ENCODE measurements at regions not wholly inside any gene's neighbourhood (a gene's known extent, or its start where the extent isn't known, plus 50 kb on each side); places are given as distances from the start of the nearest gene placed in this dataset.

GRCh38 chr20:10790013-10790412, 116.2 kb upstream of the JAG1 start:
- H3K27ac ChIP-seq, result no peak overlapping the region
- no peaks in the 10 kb centered on the region for H3K9me3 ChIP-seq
- intact Hi-C loops (cut with DNase I; ENCODE audit: low total_unique reads), result no loop called here
- no peak overlapping the region for H3K4me3 ChIP-seq
- H3K4me1 ChIP-seq, result no peaks in the 10 kb centered on the region
- no peak for DNase-seq
- H3K36me3 ChIP-seq, result no peaks in the 10 kb centered on the region
- no peaks in the 10 kb centered on the region for H3K27me3 ChIP-seq
- no peak for TF ChIP-seq POLR2A (IDR thresholded peaks at IDR 0.05)

DNA sequence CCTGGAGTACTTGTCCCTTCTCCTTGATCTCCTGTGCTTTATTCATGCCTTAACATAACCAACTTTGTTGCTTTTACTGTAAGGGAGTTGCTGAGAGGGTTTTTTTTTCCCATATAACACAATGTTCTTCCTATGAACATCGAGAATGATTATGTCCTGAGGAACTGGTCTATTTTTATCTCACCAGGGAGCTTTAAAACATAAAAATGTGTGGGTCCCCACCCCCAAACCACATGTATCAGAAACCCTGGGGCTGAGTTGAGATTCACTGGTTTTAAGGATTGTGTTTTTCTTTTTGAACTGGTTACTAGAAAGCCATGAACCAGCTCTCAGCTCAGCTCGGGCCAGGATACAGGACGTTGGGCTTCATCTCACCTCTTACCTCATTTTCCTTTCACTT, 118.5 kb upstream of the JAG1 start:
- no peaks in the 10 kb centered on the region for H3K9me3 ChIP-seq
- no peak for DNase-seq
- no peaks in the 10 kb centered on the region for H3K36me3 ChIP-seq
- no peak overlapping the region for H3K27ac ChIP-seq
- TF ChIP-seq POLR2A (IDR thresholded peaks at IDR 0.05) (no peak), CTCF (IDR thresholded peaks at IDR 0.05) (no peak)
- intact Hi-C loops (cut with DNase I; ENCODE audit: low total_unique reads), result no loop called here
- no peak overlapping the region for H3K4me3 ChIP-seq
- H3K27me3 ChIP-seq, result no peaks in the 10 kb centered on the region
- no peaks in the 10 kb centered on the region for H3K4me1 ChIP-seq

DNA sequence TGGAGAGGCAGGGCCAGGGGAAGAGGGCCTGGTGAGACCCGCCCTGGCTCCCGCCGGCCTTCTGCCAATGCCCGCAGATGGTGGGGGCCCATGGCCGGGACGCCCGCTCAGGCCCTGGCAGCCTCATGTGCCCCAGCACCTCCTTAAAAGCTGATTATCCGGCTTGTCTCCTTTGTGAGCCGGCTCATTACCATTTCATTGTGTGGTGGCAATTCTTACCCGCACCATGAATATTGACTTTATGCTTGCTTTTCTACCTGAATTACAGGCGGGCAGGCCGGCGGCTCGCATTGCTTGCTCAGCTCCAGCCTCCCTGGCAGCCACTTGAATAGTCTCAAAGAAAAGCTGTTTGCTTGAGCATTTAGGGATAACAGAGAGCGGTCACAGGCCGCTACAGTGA, 120.0 kb upstream of the JAG1 start:
- Histone ChIP-seq H3K27ac (no peak overlapping the region), H3K27me3 (no peaks in the 10 kb centered on the region), H3K9me3 (no peaks in the 10 kb centered on the region), H3K36me3 (no peaks in the 10 kb centered on the region), H3K4me1 (no peaks in the 10 kb centered on the region), H3K4me3 (no peak overlapping the region)
- no peak for DNase-seq
- TF ChIP-seq CTCF (IDR thresholded peaks at IDR 0.05) (no peak), POLR2A (IDR thresholded peaks at IDR 0.05) (no peak)
- intact Hi-C loops (cut with DNase I; ENCODE audit: low total_unique reads), result no loop called here

- no peaks in the 10 kb centered on the region for H3K27me3 ChIP-seq
Measured at GRCh38 chr20:10794765-10795164, 121.0 kb upstream of the JAG1 start.

DNA sequence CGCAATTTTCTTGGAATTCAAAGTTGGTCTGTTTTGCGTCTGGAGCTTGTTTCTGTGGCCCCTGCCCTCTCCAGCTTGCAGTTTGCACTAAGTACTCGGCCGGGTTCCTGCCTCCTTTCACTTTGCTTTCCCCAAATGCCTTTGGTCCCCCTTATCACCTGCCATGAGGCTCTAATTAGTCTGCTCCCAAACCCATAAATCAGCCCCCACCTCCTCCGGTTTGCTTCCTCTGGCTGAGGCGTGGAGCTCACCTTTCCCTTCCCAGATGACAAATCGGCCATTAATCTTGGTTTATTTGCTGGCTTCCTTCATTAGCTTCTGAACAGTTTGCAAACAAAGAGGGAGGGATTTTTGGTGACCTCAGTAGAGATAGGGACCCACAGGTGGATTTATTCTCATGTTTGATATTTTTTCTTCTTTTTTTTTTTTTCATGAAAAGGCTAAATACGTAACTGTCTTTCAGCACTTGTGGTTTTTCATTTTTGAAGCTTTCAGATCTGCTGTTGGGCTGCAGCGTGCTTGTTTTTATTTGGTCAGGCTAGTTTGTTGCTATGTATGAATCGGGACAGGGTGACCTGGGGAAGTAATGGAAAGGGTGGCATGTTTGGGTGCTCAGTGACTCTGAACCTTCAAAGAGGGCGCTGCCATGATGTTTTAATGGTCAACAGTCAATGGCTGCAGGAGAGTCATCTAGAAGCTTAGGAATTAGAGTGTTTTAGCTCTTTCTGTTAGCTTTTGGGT, 121.7 kb upstream of the JAG1 start:
- intact Hi-C loops (cut with DNase I; ENCODE audit: low total_unique reads), result no loop called here
- H3K4me3 ChIP-seq, result no peak overlapping the region
- no peaks in the 10 kb centered on the region for H3K27me3 ChIP-seq
- no peak overlapping the region for H3K27ac ChIP-seq
- no peaks in the 10 kb centered on the region for H3K36me3 ChIP-seq
- no peak for DNase-seq
- H3K9me3 ChIP-seq, result no peaks in the 10 kb centered on the region
- no peaks in the 10 kb centered on the region for H3K4me1 ChIP-seq
- TF ChIP-seq CTCF (IDR thresholded peaks at IDR 0.05) (no peak), POLR2A (IDR thresholded peaks at IDR 0.05) (no peak)

More at GRCh38 chr20:10794765-10795164, 121.0 kb upstream of the JAG1 start:
- no peaks in the 10 kb centered on the region for H3K9me3 ChIP-seq
- TF ChIP-seq CTCF (IDR thresholded peaks at IDR 0.05), result no peak
- TF ChIP-seq POLR2A (IDR thresholded peaks at IDR 0.05), result no peak
- DNase-seq, result no peak
- no peak overlapping the region for H3K27ac ChIP-seq
- intact Hi-C loops (cut with DNase I; ENCODE audit: low total_unique reads), result no loop called here
- no peaks in the 10 kb centered on the region for H3K4me1 ChIP-seq
- no peaks in the 10 kb centered on the region for H3K36me3 ChIP-seq
- no peak overlapping the region for H3K4me3 ChIP-seq

GRCh38 chr20:10798811-10799210, 125.0 kb upstream of the JAG1 start:
- Histone ChIP-seq H3K9me3 (no peaks in the 10 kb centered on the region), H3K36me3 (no peaks in the 10 kb centered on the region), H3K4me3 (no peak overlapping the region), H3K27ac (no peak overlapping the region), H3K27me3 (no peaks in the 10 kb centered on the region), H3K4me1 (no peaks in the 10 kb centered on the region)
- DNase-seq, result no peak
- TF ChIP-seq POLR2A (IDR thresholded peaks at IDR 0.05) (no peak), CTCF (IDR thresholded peaks at IDR 0.05) (no peak)
- intact Hi-C loops (cut with DNase I; ENCODE audit: low total_unique reads), result no loop called here

All from uterus (tissue), 3 donors.